ENCODE measurements at regions not wholly inside any gene's neighbourhood (a gene's known extent, or its start where the extent isn't known, plus 50 kb on each side); places are given as distances from the start of the nearest gene placed in this dataset.
"Not testable (repeated sequence)": the region's sequence is repeated elsewhere in the genome, so short reads cannot be mapped to it uniquely, and the experiment has no call there.

DNA sequence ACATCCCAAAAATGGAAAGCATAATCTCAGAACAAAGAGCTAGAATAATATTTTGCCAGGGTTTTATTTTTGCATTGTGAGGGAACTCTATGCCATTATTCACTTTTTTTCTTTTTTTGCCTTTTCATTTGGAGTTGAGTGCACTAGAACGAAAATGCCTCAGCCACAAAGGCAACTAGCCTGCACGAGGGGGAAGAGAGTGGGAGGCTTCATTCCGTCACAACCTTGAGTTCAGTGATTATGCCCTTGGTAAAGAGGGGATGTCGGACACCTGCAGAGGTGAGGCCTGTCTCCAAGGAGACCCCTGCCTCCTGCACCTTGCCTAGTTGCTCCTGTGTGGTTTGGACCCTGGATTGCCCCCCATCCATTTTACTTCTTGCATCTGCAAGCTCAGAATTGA is 232.7 kb downstream of the TEX36 start:
- no peak for DNase-seq

DNA sequence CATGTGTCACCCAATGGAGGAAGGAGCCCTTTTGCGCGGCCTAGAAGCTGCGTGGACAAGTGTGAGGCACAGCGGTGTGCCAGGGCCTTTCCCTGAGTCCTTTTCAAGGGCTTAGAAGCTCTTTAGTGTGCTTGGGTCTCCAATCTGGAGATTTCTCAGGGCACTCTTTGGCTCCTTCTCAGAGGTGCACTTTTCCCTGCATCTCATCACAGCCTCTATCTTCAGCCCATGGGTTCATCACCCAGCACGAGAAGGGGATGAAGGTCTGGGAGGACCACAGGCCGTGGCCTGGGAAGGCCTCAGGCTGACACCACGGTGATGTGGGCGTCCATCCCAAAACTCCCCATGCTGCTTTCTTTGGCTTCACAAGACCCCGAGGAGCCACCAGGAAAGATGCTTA is 233.4 kb downstream of the TEX36 start:
- no peak for DNase-seq

DNA sequence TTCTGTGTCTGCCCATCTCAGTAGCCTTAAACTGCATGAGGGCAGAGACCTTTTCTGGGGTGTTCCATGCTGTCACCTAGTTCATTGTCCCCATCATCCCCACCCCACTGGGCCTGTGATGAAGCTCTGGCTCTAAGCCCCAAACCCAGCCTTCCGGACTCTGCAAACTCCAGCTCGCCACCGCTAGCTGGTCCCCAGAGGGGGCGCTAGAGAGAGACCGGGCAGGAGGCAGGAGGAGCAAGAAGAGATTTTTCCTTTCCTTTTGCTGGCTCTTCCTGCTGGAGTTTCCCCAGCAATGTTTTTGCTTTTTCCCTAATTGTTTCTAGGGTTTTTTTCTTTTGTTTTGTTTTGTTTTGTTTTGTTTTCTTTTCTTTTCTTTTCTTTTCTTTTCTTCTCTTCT is 234.4 kb downstream of the TEX36 start:
- no peak for DNase-seq

DNA sequence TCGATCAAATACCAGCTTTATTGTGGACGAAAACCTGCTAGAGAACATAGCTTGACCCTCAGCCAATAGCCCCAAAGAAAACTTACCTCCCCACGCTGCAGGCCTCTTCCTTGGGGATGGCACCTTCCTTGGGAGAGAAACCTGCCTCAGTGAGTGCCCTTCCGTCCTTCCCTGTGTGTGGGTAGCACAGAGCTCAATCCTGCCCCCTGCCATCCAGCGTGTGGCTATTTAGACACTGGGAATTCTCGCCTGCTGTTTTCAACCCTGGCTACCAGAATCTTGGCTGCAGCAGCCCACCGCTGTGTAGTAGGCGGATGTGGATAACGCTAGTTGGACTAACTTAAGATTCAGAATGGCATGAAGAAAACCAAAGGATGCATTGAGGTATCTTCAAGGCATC is 238.2 kb downstream of the TEX36 start:
- DNase-seq: no peak

DNA sequence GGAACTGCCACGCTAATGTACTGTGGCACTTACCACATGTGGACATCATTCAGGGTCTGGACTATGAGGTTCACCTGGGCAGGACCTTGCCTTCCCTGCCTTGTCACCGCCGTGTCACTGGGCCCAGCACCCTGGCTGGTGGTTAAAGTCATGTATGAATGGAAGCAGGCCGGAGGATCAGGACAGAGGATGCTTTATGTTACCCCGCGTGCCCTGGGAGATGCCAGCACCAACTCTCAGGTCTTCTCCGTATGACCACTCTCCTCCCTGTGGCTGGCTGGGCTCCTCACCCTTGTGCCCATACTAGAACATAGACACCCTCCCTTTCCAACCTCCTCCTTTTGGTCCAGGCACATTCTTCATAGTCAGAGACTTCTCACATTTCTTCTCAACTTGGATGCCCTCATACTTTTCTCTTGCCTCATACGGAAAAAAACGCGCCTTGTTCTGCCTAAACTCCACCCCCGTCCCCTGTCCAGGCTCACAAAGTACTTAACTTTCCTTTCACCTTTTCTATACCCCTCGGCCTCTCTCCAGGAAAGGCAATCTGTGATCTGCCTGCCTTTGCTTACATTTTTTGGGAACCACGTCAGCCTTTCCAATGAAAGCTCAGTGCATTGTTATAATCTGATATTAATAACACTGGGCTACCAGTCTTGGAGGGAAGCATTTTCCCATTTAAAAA is 240.0 kb downstream of the TEX36 start:
- DNase-seq: no peak

DNA sequence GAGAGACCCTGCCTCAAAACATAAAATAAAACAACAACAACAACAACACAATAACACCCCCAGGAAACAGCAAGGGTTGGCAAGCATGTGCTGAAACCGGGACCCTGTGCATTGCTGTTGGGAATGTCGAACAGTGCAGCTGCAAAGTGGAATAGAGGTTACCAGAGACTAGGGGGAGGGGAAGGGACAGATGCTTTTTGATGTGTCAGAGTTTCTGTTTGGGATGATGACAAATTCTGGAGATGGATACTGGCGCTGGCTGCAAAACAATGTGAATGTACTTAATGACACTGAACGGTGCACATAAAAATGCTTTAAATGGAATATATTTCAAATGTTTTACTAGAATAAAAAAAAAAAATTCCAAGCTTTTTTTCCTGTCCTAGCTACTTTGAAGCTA is 241.8 kb downstream of the TEX36 start:
- DNase-seq: no peak

DNA sequence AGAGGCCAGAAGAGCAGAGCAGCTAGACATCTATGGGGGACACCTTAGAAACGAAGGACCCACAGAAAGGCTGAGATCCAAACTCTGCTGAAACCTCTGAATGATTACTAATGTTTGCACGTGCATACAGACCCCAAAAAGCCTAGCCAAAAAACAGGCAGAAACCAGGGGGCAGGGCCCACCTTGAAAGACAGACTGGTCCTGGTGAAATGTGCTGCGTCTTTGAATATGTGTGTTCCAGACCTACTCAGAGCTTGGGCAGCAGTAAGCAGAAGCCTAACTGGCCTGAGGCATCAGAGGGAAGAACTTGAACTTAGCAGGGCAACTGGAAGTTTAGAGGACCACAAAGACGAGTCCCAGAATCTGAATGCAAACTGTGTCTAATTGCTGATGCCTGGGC is 251.8 kb downstream of the TEX36 start:
- DNase-seq: no peak

DNA sequence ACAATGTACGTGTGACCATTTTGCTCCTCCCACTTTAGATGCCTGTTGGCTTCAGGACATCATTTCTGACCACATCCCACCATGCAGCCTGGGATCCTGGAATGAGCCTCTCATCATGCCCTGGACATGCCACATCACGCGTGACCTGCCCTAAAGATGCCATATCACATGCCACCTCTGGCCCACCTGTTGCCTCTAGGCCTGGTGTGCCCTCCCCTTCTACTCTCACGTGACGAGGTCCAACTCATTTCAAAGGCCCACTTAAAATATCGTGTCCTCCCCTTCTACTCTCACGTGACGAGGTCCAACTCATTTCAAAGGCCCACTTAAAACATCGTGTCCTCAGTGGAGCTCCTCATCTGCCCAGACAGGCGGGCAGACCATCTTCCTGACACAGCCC is 254.9 kb downstream of the TEX36 start:
- no peak for DNase-seq

DNA sequence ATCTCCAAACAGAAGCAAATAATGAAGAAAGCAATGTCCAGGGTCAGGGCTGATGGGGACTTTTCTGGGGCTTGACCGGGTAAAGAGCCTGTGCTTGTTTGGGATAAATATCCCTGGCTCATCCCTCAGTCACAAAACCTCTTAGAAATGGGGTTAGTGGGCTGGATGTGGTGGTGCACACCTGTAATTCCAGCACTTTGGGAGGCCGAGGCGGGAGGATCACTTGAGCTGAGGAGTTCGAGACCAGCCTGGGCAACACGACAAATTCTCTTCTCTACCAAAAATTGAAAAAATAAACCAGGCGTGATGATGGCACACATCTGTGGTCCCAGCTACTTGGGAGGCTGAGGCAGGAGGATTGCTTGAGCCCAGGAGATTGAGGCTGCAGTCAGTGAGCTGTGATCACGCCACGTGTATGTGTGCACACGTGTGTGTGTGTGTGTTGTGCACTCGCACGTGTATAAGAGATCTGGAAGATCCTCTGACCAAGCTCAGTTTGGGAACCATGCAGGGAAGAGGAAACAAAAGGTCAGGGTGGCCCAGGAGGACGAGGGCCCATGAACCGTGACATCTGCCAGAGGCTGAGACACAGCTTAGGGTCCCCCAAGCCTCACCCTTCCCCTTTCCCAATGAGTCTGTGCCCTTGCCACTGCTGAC is 258.6 kb downstream of the TEX36 start:
- no peak for DNase-seq

DNA sequence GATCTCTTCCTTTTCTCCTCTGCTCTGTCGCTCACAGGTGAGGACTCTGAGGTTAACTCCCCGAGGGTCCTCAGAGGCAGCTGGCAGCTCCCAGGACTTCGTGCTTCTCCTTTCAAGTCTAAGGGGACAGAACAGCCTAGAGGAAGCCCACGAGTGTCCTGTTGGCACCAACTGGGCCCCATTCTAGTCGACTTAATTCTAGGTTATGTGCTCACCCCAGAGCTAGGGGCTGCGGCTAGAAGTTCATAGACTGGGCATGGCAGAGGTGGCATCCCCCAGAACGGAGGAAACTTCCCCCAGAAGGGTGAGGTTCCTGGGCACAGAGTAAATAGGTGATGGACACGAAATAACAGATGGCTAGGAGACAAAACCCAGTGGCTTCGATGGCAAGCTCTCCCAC is 259.4 kb downstream of the TEX36 start:
- DNase-seq: no peak

DNA sequence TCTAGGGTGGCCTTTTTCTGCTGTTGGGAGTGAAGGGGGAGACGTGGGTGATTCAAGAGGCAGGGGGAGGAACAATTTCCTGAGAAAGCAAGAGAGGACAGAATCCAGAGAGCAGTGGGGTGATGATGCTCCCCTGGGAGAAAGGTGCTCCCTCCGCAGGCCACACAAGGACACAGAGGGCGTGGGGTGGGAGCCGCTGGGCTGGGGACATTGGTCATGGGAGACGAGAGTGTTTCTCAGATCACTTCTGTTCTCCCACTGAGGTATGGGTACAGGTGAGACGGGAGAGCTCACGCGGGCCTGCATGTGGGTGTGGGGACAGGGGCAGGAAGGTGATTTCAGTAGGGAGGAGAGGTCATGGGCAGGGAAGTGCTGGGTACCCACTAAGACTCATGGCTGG is 259.5 kb upstream of the CTBP2 start:
- DNase-seq: no peak

DNA sequence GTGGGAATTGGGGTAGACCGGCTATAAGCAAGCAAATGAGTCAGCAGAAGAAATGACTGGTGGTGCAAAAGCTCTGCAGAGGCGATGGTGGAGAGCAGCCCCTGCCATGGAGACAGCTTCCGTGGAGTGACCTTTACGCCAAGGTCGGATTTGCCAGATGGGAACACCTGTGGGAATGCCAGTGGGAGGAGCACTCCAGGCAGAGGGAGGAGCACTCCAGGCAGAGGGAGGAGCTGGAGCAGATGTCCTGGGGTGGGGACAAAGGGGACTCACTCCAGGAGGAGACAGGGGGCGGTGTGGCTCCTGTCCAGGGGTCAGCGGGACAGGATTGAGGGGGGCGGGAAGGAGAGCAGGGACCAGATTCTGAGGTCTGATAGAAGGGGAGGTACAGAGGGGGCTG is 258.8 kb upstream of the CTBP2 start:
- no peak for DNase-seq

DNA sequence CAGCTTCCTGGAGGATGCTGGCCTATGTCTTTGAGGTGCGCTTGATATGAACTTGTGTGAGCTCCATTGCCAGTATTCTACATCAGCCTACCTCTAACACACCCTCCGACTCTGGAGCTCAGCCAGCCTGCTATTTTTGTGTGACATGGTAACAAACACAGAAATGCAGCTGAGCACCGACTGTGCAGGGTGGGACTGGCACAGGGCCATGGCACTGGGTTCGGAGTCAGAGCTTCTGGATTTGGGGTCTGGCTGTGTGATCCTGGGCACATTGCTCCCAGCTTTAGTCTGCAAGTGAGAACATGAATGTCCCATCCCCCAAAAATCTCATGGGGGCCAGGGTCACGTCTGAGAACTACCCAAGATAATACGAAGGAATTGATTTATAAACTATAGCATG is 257.2 kb upstream of the CTBP2 start:
- no peak for DNase-seq

DNA sequence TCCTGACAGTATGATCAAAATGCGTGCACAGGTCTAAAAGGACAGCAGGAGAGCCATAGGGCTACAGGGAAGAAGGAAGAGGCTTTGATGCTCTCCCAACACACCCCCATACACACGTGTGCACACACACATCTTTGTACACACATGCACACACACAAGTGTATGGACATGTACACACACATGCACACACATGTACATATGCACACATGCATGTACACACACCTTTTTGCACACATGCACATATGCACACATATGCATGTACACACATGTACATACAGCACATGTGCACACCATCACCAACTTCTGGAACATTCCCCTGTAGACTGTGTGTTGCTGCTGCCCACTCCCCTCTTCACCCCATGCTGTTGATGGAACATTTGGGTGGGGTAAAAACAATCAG is 255.6 kb upstream of the CTBP2 start:
- no peak for DNase-seq

DNA sequence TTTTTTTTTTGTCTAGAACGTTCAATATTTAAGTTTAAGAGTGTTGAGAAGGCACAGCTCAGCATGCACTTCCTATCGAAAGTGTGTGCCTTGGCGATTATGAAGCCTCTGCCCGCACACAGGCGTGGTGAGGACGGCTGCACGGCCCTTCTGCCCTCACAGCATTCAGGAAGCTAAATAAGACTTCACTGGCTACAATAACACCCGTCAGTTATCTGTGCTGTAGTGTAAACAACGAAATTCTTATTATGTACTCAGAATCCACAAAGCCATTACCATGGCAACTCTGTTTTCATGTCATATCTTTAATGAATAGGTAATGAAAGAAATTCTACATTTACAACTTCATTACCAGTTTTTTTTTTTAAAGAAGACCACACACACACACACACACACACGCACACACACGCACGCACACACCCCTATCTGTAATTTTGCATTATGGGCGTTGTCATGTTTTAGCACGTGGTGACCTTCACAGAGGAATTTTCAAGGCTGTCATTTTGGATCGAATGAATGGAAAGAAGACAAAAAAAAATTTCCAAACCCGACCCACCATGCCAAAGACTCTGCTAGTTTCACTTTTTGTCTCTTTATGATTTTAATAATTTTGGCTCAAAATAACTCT is 254.8 kb upstream of the CTBP2 start:
- DNase-seq: no peak

DNA sequence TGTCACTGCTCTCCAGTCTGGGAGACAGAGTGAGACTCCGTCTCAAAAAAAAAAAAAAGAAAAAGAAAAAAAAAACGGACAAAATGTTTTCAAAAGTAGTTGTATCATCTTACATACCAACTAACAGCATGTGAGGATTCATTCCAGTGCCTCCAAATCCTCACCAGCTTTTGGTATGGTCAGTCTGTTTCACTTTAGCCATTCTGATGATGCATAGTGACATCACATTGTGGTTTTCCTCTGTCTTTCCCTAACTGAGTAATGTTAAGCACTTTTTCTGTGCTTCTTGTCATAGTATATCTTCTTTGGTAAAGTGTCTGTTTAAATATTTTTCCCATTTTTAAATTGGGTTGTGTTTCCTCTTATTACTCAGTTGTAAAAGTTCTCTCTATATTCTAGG is 251.4 kb upstream of the CTBP2 start:
- DNase-seq: no peak

DNA sequence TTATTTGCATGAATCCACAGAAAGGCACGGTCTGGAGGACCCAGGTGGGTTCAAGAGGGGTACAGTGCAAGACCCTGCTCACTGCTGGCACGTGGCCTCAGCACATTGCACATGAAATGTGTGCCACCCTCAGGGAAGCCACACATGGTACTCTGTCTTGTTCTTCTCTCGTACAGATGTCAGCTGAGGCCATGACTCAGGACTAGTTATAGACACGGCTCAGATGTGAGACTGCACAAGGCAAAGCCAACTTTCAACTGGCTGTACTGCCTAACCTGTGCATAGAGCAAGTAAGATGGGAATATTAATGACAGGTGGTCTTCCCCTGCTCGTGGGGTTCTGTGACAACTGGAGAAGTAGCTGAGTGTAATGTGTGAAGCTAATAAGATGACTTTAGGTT is 249.4 kb upstream of the CTBP2 start:
- no peak for DNase-seq

DNA sequence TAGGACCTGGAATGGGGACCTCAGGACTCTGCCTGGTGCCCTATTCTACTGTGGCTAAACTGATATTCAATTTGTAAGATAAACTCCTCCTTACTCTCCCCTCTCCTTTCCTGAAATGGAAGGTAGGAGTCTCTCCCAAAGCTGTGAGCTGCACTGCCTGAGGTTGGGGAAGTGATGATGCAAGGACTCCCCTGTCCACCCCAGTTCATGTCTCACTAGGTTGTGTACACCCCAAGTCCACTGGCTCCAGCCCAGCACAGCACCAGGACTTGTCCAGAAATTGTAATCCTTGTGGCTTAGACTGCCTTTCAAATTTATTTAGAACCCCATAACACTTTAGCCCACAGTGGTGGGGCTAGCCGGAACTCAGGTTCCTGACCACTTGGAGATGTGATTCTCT is 247.2 kb upstream of the CTBP2 start:
- DNase-seq: no peak

DNA sequence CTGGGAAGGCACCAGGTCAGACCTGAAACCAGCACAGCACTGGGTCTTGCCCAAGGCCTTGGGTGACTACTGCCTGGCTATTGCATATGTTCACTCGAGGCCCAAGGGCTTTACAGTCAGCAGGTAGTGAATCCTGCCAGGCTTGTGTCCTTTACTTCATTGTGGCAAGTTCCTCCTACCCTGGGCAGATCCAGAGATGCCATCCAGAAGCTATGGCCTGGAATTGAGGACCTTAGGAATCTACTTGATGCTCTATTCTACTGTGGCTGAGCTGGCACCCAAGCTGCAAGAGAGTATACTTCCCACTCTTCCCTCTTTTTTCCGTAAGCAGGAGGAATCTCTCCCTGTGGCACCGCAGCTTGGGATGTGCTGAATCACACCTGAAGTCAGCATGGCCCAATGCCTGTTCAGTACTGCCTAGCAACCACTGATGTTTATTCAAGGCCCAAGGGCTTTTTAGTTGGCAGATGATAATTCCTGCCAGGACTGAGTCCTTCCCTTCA is 246.7 kb upstream of the CTBP2 start:
- DNase-seq: no peak

DNA sequence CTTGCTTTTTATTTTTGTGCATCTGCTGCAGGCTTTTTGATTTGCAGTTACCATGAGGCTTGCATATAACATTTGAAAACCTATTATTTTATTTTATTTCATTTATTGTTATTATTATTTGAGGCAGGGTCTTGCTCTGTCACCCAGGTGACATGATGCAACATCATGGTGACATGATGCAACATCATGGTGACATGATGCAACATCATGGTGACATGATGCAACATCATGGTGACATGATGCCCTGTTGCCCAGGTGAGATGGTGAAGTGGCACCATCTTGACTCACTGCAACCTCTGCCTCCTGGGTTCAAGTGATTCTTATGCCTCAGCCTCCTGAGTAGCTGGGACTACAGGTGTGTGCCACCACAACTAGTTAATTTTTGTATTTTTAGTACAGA is 244.5 kb upstream of the CTBP2 start:
- not testable (repeated sequence) for DNase-seq

DNA sequence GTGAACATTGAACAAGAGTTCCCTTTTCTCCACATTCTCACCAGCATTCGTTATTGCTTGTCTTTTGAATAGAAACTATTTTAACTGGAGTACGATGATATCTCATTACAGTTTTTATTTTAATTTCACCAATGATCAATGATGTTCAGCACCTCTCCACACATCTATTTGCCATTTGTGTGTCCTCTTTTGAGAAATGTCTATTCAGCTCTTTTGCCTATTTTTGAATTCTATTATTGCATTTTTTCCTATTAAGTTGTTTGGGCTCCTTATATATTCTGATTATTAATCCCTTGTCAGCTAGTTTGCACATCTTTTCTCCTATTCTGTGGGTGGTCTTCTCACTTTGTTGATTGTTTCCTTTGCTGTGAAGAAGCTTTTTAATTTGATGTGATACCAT is 241.1 kb upstream of the CTBP2 start:
- no peak for DNase-seq

DNA sequence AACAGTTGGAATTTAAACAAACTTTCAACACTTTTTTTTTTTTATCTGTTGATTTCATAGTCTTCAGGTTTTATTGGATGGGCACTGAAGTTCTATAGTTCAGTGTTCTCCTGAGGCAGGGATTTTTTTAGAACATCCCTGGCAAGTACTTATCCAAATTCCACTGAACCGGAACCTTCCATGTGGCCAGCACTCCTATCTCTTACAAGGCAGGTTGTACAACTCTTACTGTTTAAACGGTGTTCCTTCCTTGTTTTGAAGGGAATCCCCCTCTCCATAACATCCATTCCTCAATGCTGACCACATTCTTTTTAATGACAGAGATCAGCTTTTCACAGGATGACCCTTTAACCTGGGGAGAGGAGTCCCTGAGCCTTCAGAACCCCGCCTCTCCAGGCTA is 238.9 kb upstream of the CTBP2 start:
- DNase-seq: no peak

DNA sequence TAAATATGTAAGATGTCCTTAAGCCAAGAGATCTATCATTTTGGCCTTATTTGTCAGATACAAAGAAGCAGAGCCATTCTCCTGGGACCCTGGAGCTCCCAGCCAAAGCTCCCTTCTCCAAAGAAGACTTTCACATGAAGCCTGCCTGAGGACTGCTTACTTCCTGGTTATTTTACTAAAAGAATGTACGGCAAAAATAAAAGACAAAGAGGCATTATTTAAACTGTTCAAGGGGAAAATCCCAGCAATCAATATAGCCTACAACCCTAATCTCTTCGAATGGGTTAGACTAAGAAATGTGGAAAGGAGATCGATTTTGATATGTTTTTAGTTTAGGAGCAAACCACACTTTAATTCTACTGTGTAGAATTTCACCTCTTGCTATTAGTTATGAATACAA is 237.9 kb upstream of the CTBP2 start:
- no peak for DNase-seq

DNA sequence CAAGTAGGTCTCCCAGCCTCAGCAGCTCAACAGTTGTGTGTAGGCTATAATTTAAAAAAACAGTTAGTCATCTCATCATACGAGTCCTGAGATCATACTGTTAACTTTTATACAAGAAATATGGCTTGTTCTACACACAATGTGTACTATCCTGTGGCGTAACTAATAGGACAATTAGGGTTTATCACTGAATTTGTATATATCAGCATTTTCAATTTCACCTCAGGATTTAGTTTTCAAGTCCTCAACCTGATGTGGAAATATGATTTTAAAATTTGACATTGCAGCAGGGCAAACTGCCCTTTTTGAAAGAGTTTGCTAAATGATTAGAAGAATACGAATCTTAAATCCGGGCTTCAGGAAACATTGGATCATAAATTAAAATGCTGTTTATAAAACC is 237.2 kb upstream of the CTBP2 start:
- DNase-seq: no peak

DNA sequence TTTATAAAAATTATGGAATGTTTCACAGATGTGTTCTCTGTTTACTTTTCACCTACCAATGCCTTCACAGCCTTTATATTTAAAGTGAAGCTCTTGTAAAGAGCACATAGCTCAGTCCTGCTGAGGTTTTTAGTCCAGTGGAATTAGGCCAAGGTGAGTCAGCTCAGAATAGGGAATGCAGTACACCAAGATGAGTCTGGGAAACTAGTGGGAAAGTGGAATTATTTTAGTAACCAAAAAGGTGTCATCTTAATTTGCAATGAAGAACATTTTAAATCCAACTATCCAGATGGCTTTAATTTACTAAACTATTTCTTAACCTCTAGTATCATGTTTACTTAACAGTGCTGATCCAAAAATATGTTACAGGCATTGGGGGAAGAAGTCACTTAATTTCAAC is 236.3 kb upstream of the CTBP2 start:
- no peak for DNase-seq
